ENCODE measurements at regions not wholly inside any gene's neighbourhood (a gene's known extent, or its start where the extent isn't known, plus 50 kb on each side); places are given as distances from the start of the nearest gene placed in this dataset.
"Not testable (repeated sequence)": the region's sequence is repeated elsewhere in the genome, so short reads cannot be mapped to it uniquely, and the experiment has no call there.

DNA sequence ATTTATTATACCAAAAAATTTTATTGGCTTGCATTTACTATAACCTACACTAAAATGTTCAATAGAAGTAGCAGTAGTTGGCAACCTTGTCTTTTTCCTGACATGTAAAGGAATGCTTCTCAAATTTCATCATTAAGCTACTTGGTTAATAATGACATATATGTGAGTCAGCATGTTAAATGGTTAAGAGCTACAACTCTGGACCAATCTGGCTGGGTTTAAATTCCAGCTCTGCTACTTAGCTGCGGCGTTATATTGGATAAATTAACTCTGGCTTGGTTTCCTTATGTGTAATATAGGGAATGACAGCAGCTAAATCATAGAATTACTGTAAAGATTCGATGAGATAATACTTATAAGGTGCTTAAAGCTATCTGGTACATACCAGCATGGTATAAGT lies 53.7 kb upstream of the OTOGL start:
- DNase-seq, result no peak

- no peak for DNase-seq
Observed at GRCh38 chr12:80044694-80045046, 54.7 kb upstream of the OTOGL start.

- no peak for DNase-seq
Observed at GRCh38 chr12:80041692-80042091, 57.6 kb upstream of the OTOGL start.

DNA sequence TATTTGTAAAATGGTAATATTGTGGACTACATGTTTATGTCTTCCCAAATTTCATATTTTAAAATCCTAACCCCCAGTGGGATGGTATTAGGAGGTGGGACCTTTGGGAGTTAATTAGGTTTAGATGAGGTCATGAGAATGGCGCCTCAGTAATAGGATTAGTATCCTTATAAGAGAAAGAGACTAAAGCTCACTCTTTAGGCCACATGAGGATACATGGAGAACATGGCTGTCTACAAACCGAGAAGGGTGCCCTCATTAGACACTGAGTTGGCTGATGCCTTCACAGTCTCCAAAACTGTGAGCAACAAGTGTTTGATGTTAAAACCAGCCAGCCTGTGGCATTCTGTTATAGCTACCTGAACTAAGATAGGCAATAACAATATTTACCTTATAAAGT lies 58.3 kb upstream of the OTOGL start:
- DNase-seq, result no peak

- no peak for DNase-seq
Observed at GRCh38 chr12:80040075-80040738, 59.1 kb upstream of the OTOGL start.

DNA sequence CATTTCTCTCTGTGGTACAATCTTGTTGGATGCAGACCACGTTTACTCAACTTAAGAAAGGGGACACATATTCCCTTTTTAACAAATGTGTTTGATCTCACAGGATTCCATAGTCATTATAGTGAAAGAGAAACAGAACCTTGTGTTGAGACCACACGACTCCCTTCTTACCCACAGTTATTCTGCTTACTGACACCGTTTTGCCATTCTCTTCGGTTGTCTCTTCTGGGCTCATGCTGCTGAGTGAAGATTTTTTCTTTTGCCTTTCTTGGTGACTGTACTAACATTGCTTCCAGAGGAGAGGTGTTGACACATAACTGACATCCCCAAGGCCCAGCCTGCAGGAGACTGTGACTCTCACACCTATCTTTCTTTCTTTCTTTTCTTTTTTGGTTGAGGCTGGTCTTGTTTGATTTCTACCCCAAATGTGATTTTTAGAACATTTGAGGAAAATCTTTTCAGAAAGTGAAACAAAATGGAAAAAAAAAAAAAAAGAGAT lies 61.2 kb upstream of the OTOGL start:
- no peak for DNase-seq

DNA sequence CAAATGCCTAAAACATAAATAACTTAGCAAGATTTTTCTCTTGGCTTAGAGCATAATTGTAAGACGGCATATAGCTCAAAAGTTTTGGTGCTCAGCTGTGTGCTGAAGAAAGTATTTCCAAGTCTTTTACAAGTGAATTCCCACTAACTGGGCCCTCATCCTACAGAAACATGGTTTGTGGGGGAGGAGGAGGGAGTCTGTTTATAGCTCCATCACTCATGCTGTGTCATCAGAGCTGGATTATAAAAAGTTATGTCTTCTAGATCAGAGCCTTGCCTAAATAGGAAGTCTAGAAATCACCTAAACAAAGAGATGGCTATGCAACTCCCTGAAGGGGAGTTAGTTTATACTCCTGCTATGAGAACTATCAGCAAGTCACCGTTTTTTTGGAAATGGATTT lies 65.9 kb upstream of the OTOGL start:
- DNase-seq, result peak; percentile 55

DNA sequence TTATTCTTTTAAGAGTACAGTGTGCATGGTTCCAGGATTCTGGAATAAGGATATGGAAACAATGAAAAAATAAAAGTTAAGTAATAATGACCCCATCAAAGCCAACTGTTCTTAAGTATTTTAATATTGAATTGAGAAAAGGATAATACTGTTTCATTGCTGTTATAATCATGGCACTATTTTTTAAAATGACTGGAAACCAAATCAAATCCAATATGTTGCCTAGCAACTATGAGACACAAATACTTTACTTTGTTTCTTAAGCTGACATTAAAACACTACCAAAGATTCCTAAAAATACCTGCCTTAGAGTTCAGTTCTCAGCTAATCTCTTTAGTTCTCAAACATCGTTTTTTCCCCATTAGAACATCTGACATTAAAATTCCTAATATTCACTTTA lies 66.4 kb upstream of the OTOGL start:
- no peak for DNase-seq

DNA sequence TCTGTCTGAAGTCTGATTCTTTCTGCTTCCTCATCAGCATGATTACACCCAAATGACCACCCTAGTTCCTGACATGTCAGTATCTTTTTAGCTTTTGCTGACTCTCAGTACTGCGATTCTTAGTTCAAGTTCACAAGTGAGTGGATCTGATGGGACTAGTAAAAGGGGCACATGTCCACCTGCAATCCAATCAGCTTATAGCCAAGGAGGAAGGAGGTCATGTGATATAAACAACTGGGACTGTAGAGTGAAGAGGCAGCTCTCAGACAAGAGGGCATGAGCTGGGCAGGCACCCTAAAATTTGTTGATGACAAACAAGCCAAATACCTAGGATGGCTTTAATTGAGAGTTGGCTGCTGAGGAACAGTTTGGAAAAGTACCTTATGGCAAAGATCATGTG lies 68.1 kb upstream of the OTOGL start:
- no peak for DNase-seq

DNA sequence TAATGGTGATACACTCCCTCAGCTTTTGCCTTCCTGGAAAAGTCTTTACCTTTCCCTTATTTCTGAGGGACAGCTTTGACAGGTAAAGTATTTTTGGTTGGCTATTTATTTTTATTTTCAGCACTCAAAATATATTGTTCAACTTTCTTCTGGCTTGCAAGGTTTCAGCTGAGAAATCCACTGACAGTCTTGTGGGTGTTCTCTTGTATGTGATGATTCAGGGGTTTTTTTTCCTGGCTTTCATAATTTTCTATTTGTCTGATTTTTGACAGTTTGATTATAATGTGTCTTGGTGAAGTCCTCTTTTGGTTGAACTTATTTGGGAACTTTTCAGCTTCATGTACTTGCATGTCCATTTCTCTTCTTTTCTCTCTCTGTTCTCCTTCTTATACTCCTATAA lies 73.7 kb upstream of the OTOGL start:
- DNase-seq, result no peak

GRCh38 chr12:80019691-80020090 lies 79.6 kb upstream of the OTOGL start:
- no peak for DNase-seq

DNA sequence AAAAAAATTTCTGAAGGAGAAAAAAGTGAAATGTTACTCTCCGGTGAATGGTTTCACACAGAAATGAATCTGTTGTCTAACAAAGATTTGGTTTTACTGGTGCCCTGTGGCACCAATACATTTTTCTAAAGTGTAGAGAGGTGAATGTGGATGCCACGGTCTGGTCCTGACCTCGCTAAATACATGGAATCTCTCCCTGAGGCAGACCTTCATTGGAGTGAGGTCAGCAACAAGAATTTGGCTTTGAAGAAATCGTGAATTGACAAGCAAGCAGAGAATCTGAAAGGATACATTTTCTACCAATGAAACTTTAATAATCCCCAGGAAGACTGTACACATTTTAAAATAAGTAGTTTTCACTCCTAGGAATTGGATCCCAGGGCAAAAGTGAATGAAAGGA lies 81.2 kb upstream of the OTOGL start:
- no peak for DNase-seq

GRCh38 chr12:80017261-80017870 lies 82.0 kb upstream of the OTOGL start:
- DNase-seq, result no peak

DNA sequence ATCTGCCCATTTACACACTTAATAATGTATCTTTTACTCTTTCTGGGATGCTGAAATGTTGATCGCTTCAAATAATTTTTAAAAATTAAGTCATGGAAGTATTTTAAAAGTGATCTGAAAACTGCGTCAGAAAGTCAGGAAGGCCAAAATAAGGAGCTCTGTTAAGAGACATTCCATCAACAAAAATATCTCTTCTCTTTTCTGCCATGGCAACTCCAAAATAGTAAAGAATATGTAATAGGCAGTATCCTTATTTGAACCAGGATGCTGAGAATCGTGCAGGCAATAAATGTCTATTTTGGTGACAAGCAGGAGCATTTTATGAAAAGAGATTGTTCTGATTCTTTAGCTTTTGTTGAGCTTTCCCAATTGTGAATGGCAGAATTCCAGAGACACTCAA lies 81.8 kb upstream of the PPP1R12A start:
- no peak for DNase-seq

DNA sequence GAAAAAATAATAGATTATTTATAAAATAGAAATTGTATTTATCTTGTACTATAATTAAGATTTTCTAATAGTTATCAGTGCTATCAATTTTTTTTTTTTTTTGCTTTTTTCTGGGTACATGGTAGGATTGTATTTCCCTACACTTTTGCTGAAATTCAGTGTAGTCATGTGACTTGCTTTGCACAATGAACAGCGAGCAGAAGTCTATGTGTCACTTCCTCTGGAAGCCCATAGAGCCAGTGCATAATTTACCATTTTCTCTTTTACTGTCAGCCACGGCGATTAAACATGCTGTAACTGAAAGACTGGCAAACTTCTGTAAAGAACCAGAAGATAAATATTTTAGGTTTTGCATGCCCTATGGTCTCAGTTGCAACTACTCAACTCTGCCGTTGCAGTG lies 80.8 kb upstream of the PPP1R12A start:
- DNase-seq, result no peak

DNA sequence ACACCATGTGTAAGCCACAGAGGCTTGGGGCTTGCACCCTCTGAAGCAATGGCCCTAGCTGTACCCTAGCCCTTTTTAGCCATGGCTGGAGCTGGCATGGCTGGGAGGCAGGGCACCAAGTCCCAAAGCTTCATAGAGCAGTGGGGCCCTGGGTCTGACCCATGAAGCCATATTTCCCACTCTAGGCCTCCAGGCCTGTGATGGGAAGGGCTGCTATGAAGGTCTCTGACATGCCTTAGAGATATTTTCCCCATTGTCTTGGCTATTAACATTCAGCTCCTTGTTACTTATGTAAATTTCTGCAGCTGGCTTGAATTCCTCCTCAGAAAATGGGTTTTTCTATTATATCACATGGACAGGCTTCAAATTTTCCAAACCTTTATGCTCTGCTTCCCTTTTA lies 68.8 kb upstream of the PPP1R12A start:
- not testable (repeated sequence) for DNase-seq

DNA sequence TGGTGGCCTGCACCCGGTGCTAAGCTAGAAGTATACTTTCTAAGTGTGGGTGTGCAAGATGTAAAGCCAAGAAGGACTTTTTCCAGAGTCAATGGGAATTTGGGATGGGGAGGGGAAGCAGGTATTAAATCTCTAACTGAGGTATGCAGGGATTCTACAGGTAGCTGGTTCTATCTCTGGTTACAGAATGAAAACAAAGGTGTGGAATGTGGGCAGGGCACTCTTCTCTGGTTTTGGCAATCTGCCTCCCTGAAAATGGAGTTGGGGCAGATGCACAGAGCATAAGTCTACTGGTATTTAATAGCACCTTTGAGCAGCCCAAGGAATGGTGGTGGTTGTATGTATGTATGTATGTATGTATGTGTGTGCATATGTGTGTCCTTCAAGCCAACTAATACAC lies 66.7 kb upstream of the PPP1R12A start:
- DNase-seq, result no peak

- DNase-seq, result no peak
Observed at GRCh38 chr12:80000831-80001230, 65.9 kb upstream of the PPP1R12A start.

DNA sequence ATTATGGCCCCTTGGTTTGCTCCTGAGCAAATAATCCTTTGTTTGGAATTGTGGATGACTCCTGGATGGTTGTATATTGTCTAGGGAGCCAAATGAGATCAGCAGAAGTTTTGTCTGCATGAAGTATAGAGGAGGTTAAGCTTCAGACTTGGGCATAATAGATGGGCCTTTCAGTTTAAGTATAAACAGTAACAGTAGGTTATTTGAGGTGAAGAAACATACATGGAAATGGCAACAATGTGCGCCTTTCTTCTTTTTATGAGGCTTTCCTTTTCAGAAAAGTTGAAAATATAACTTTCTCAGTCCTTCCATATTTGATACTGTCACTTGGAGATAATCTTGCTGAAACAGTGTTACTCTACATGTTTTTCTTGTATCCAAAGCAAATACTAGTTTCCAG lies 63.7 kb upstream of the PPP1R12A start:
- no peak for DNase-seq

DNA sequence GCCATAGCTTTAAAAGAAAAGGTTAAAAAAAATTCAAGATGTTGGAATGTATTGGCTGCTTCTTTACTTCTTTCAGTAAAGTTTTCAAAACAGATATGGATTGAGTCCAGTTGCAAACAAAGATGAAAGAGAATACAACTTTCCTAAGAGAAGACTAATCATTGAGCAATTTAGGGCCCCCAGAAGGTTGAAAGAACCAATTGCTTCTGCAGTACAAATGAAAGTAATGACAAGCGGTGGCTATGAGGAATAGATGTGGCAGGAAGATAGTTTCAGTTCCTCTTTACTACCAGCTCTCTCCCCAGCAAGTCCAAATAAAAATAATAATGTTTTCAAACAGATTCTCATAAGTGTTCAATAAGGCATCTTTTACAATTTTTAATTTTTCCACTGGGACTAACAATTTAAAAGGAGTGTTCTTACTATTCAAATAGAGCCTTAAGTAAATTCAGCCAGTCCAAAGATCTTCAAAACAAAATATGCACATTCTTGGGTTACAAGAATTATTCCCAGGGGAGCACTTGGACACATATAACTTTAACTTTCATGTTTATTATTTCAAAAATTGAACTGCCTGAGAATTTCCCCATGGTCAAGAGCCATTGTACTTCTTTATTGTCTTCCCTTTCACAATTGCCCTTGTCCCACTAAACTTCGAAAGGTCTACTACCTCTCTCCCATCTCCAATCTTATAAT lies 62.3 kb upstream of the PPP1R12A start:
- no peak for DNase-seq

- DNase-seq, result not testable (repeated sequence)
Observed at GRCh38 chr12:79995385-79996084, 60.6 kb upstream of the PPP1R12A start.

GRCh38 chr12:79993106-79993862 lies 58.4 kb upstream of the PPP1R12A start:
- DNase-seq, result no peak

DNA sequence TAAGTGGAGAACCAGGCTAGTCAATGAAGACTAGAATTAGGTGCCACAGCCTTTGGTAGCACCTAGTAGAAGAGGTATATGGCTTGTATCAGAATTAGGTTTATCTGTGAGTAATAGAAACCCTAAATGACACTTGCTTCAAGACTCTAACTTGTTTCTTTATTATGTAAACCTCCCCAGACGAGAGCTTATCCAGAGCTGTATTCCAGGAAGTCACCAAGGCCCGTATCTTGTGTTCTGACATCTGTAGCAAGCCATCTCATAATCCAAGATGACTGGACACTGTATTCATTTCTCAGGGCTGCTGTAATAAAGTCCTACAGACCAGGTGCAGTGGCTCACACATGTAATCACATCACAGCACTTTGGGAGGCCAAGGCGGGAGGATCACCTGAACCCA lies 56.7 kb upstream of the PPP1R12A start:
- DNase-seq, result no peak
